B cell (primary cell): ENCODE measurements at regions not wholly inside any gene's neighbourhood (a gene's known extent, or its start where the extent isn't known, plus 50 kb on each side); places are given as distances from the start of the nearest gene placed in this dataset.

Experiments used
- ATAC-seq: fragments of 200-7000 bp; cut with Tn5 transposase; one replicate; pipeline ENCODE4 v1.10.0; 2021; ENCODE audit warnings: low read depth, mild to moderate bottlenecking, moderate number of reproducible peaks, moderate library complexity
- CTCF ChIA-PET: fragments of 350-600 bp; sonication (Branson Sonifier 250); formaldehyde crosslinking; loops from one replicate; lab custom pipeline; 2021; ENCODE audit warnings: antibody characterized with exemption, inconsistent platforms; lab: Charles Lee
- POLR2A ChIA-PET: fragments of 350-600 bp; sonication (Branson Sonifier 250); formaldehyde crosslinking; loops from one replicate; lab custom pipeline; 2021; ENCODE audit warnings: antibody characterized with exemption; lab: Charles Lee
- DNase-seq: peaks from one replicate; pipeline ENCODE4 v3.0.0; 2013
- H2AFZ ChIP-seq: 2 replicates; pipeline ENCODE4 v1.6.1; 2012; ENCODE audit warnings: mild to moderate bottlenecking, low read depth, low read length; ENCODE audit not compliant: insufficient read depth, poor library complexity, severe bottlenecking
- H3K27ac ChIP-seq, 2 donors: 1 replicate in 1 of 2; 2 replicates in 1 of 2; pipeline ENCODE4 v1.5.1; 2012 to 2013; ENCODE audit warnings: low read length in 2 of 2, mild to moderate bottlenecking in 2 of 2, moderate library complexity in 1 of 2
- H3K27me3 ChIP-seq, 4 experiments: fragments of 200-600 bp in 1 of 4; sonication (generic) in 1 of 4; replicated peaks in 1 of 4; 1 replicate in 2 of 4; 2 replicates in 2 of 4; pipeline versions ENCODE4 v1.6.1 to v1.7.0; 2013 to 2016; ENCODE audit warnings: low read length in 3 of 4, mild to moderate bottlenecking in 2 of 4, mixed read lengths in 1 of 4, moderate library complexity in 1 of 4; ENCODE audit not compliant: insufficient read depth in 4 of 4, control insufficient read depth in 3 of 4; ENCODE audit errors: control extremely low read depth in 1 of 4
- H3K36me3 ChIP-seq, 2 experiments: replicated peaks in 1 of 2; 1 replicate in 1 of 2; 2 replicates in 1 of 2; pipeline versions ENCODE4 v1.6.1 to v1.7.1; 2013; ENCODE audit warnings: low read length in 1 of 2; ENCODE audit not compliant: insufficient read depth in 2 of 2, control insufficient read depth in 1 of 2; ENCODE audit errors: control extremely low read depth in 1 of 2, extremely low read depth in 1 of 2
- H3K4me1 ChIP-seq, 2 donors: fragments of 200-600 bp in 1 of 2; sonication (generic) in 1 of 2; 1 replicate in 1 of 2; 2 replicates in 1 of 2; pipeline versions ENCODE4 v1.5.1 to v1.6.1; 2013 to 2017; ENCODE audit warnings: low read length in 2 of 2; ENCODE audit not compliant: control insufficient read depth in 2 of 2, insufficient read depth in 2 of 2
- H3K4me2 ChIP-seq: replicated peaks from 2 replicates; pipeline ENCODE3; 2012; ENCODE audit warnings: mild to moderate bottlenecking, low read depth, low read length; ENCODE audit not compliant: poor library complexity, severe bottlenecking
- H3K4me3 ChIP-seq, 5 experiments: fragments of 200-600 bp in 1 of 5; sonication (generic) in 1 of 5; 1 replicate in 3 of 5; 2 replicates in 2 of 5; pipeline versions ENCODE4 v1.5.1 to v1.7.0; 2011 to 2016; ENCODE audit warnings: low read length in 4 of 5, mild to moderate bottlenecking in 4 of 5, low read depth in 2 of 5, control low read depth in 1 of 5, moderate library complexity in 1 of 5; ENCODE audit not compliant: insufficient read depth in 1 of 5; ENCODE audit errors: control extremely low read depth in 1 of 5, extremely low read depth in 1 of 5
- H3K79me2 ChIP-seq: fragments of 200-600 bp; sonication (generic); one replicate; pipeline ENCODE4 v1.6.0; 2016; ENCODE audit warnings: low read length; ENCODE audit not compliant: control insufficient read depth, insufficient read depth
- H3K9ac ChIP-seq: fragments of 200-600 bp; sonication (generic); 2 replicates; pipeline ENCODE4 v1.6.1; 2017; ENCODE audit warnings: mild to moderate bottlenecking, low read length, moderate library complexity
- H3K9me3 ChIP-seq, 3 donors: one replicate each; pipeline versions ENCODE4 v1.6.1 to v1.7.1; 2013; ENCODE audit warnings: low read length in 2 of 3; ENCODE audit not compliant: control insufficient read depth in 2 of 3, insufficient read depth in 1 of 3; ENCODE audit errors: control extremely low read depth in 1 of 3
- H4K20me1 ChIP-seq: 2 replicates; pipeline ENCODE4 v1.6.0; 2012; ENCODE audit warnings: mild to moderate bottlenecking, low read length; ENCODE audit not compliant: insufficient read depth, control insufficient read depth, poor library complexity, severe bottlenecking
- H3K27ac Mint-ChIP-seq: one replicate; pipeline ENCODE4 v1.8.0; 2021; ENCODE audit warnings: mixed read lengths
- H3K27me3 Mint-ChIP-seq: one replicate; pipeline ENCODE4 v1.8.0; 2021; ENCODE audit warnings: mixed read lengths
- H3K4me1 Mint-ChIP-seq: one replicate; pipeline ENCODE4 v1.8.0; 2021; ENCODE audit warnings: mixed read lengths
- H3K4me3 Mint-ChIP-seq: one replicate; pipeline ENCODE4 v1.8.0; 2021; ENCODE audit warnings: mixed read lengths
- H3K9me3 Mint-ChIP-seq: one replicate; pipeline ENCODE4 v1.8.0; 2022; ENCODE audit warnings: mixed read lengths; ENCODE audit not compliant: insufficient read depth
- EZH2 ChIP-seq: IDR thresholded peaks from 2 replicates; pipeline ENCODE4 v1.6.1; 2012; ENCODE audit warnings: borderline replicate concordance, low read depth, mild to moderate bottlenecking, moderate library complexity, low read length; ENCODE audit not compliant: insufficient read depth, poor library complexity, severe bottlenecking
- WGBS: methylation state at CpG from one replicate; pipeline ENCODE4 v1.1.5; 2013; ENCODE audit warnings: missing lambda C conversion rate; ENCODE audit not compliant: insufficient coverage; 5-methylcytosine and 5-hydroxymethylcytosine counted together
- intact Hi-C: fragments of 100-400 bp; cut with micrococcal nuclease; formaldehyde crosslinking; loops from one replicate; pipeline ENCODE4 v1.10.0; 2022
- TF ChIP-seq, protein P1 (sequence below): fragments of 200-600 bp; IDR thresholded peaks from one replicate; pipeline ENCODE4 v1.8.0; 2022; ENCODE audit warnings: antibody characterized with exemption, mild to moderate bottlenecking

- no peaks in the 10 kb centered on the region for H3K79me2 ChIP-seq
- no peaks in the 10 kb centered on the region for H3K4me1 ChIP-seq
- Mint-ChIP-seq H3K27ac (no peak overlapping the region), H3K27me3 (no peaks in the 10 kb centered on the region), H3K4me3 (no peak overlapping the region), H3K4me1 (no peaks in the 10 kb centered on the region), H3K9me3 (peaks cover under 1% of the 10 kb centered on the region)
- no peaks in the 10 kb centered on the region for H4K20me1 ChIP-seq
- no peak overlapping the region for H3K4me2 ChIP-seq
- no peak overlapping the region for H3K27ac ChIP-seq
- 92% methylated on average over 2 of the region's 4 CpGs for WGBS
- no peak overlapping the region for H3K9ac ChIP-seq
- ChIA-PET CTCF (no interaction called here), POLR2A (no interaction called here)
- intact Hi-C loops, result no loop called here
- H2AFZ ChIP-seq, result no peak overlapping the region
- no peak overlapping the region for H3K4me3 ChIP-seq
- no peaks in the 10 kb centered on the region for H3K9me3 ChIP-seq
- no peaks in the 10 kb centered on the region for H3K36me3 ChIP-seq
- TF ChIP-seq, protein P1, sequence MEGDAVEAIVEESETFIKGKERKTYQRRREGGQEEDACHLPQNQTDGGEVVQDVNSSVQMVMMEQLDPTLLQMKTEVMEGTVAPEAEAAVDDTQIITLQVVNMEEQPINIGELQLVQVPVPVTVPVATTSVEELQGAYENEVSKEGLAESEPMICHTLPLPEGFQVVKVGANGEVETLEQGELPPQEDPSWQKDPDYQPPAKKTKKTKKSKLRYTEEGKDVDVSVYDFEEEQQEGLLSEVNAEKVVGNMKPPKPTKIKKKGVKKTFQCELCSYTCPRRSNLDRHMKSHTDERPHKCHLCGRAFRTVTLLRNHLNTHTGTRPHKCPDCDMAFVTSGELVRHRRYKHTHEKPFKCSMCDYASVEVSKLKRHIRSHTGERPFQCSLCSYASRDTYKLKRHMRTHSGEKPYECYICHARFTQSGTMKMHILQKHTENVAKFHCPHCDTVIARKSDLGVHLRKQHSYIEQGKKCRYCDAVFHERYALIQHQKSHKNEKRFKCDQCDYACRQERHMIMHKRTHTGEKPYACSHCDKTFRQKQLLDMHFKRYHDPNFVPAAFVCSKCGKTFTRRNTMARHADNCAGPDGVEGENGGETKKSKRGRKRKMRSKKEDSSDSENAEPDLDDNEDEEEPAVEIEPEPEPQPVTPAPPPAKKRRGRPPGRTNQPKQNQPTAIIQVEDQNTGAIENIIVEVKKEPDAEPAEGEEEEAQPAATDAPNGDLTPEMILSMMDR, result no peak
- TF ChIP-seq EZH2, result no peak
- DNase-seq (no peak), ATAC-seq (no peak)
- H3K27me3 ChIP-seq, result no peaks in the 10 kb centered on the region
Observed at GRCh38 chr2:221741496-221742211, 169.6 kb upstream of the EPHA4 start.

- ChIA-PET CTCF (no interaction called here), POLR2A (no interaction called here)
Observed at GRCh38 chr2:221731432-221732145, 159.5 kb upstream of the EPHA4 start.

More at GRCh38 chr2:221731432-221732145, 159.5 kb upstream of the EPHA4 start:
- H3K9ac ChIP-seq, result no peak overlapping the region
- no peaks in the 10 kb centered on the region for H3K4me1 ChIP-seq
- H3K36me3 ChIP-seq, result no peaks in the 10 kb centered on the region
- no peaks in the 10 kb centered on the region for H3K79me2 ChIP-seq
- no peak overlapping the region for H3K4me2 ChIP-seq
- TF ChIP-seq, protein P1, result no peak
- TF ChIP-seq EZH2, result no peak
- no peaks in the 10 kb centered on the region for H4K20me1 ChIP-seq
- no peak overlapping the region for H3K4me3 ChIP-seq
- intact Hi-C loops, result no loop called here
- H3K27ac ChIP-seq, result no peak overlapping the region
- H3K4me1 Mint-ChIP-seq, result no peaks in the 10 kb centered on the region
- H3K9me3 Mint-ChIP-seq, result peaks cover 4% of the 10 kb centered on the region
- no CpG with 5 or more reads among the region's 3 CpGs for WGBS
- H3K4me3 Mint-ChIP-seq, result no peak overlapping the region
- H3K27me3 ChIP-seq, result no peaks in the 10 kb centered on the region
- H3K9me3 ChIP-seq, result no peaks in the 10 kb centered on the region
- H3K27ac Mint-ChIP-seq, result no peak overlapping the region
- ATAC-seq (no peak), DNase-seq (no peak)
- no peak overlapping the region for H2AFZ ChIP-seq
- H3K27me3 Mint-ChIP-seq, result no peaks in the 10 kb centered on the region
